ENCODE measurements at regions not wholly inside any gene's neighbourhood (a gene's known extent, or its start where the extent isn't known, plus 50 kb on each side); places are given as distances from the start of the nearest gene placed in this dataset.

DNA sequence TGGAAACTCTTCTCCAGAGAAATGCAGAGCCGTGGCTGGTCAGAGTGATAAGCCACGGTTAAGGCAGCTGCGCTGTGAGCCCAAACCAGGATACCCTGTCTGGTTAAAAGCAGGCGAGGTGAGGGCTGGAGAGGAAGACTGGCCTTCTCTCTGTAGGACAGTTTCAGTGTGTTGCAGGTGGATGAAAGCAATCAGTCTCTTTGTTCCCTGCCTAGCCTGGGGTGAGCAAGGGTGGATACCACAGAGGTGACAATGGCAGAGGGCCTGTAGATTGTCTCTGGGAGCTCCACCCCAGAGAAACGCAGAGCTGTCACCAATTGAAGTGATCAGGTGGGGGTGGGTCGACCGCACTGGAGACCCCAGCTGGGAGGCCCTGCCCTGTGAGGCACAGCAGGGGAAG, 621.9 kb downstream of the LRFN5 start:
- WGBS (ENCODE audit: insufficient coverage) = 73% methylated on average over 2 of the region's 7 CpGs
- no peaks in the 10 kb centered on the region for H3K27me3 ChIP-seq (replicated peaks in 1 of 2; ENCODE audit: control insufficient read depth in 2 of 2, extremely low read depth in 1 of 2, insufficient read depth in 2 of 2, low read length in 1 of 2)
- H3K9me3 ChIP-seq = no peaks in the 10 kb centered on the region
- Mint-ChIP-seq H3K36me3 (no peaks in the 10 kb centered on the region), H3K27me3 (no peaks in the 10 kb centered on the region), H3K27ac (no peak overlapping the region), H3K4me3 (no peak overlapping the region), H3K9me3 (peaks cover 2 to 10% (median 5%) of the 10 kb centered on the region in 3 donors), H3K4me1 (no peaks in the 10 kb centered on the region)
- CTCF ChIA-PET = no interaction called here
- no peak for DNase-seq
- H3K36me3 ChIP-seq (ENCODE audit: control insufficient read depth in 2 of 2, extremely low read depth in 1 of 2, insufficient read depth in 1 of 2, low read length in 1 of 2) = no peaks in the 10 kb centered on the region
- no peak overlapping the region for H3K27ac ChIP-seq (ENCODE audit: low read length)
- no peak for ATAC-seq (replicated peaks in 1 of 4)
- no peaks in the 10 kb centered on the region for H3K4me1 ChIP-seq (ENCODE audit: control insufficient read depth in 1 of 2, extremely low read depth in 1 of 2, insufficient read depth in 2 of 2, low read length in 2 of 2)
- no peak overlapping the region for H3K4me3 ChIP-seq (ENCODE audit: control insufficient read depth in 1 of 2, extremely low read depth in 1 of 2, low read length in 1 of 2)
- POLR2A ChIA-PET = no interaction called here

DNA sequence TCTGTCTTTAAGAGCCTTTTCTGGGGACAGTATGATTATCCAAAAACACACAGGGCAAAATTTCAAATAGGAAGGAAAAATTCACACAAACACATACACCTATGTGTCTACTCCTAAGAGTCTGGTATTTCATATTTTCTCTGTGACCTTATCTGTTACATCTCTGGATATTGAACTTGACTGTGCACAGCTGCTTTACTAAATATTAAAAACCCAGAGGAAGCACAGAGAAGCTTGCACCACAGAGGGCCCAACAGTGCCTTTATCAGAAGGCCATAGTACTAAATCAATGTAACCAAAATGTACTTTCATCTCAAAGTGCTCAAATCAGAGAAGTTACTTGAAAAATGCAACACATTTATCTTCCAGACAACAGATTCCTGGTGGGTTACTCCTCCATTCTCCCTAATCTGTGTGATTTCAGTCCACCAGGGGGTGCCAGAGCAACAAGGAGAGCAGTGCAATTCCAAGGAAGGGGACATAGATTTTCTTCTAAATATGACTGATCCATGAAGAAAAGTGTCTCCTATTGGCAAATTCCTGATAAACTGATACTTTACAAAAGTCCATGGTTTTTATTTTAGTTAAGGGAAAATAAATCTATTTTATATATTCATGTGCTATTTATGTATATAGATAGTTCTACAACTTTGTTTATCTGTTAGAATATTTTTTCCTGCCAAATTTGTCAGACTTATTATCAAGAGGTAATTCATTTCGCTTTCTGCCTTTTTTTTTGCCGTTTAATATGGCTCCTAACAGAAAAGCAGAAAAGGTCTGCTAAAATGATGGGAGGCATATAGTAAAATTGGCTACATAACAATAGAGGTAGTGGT, 617.6 kb downstream of the LRFN5 start:
- H3K4me3 Mint-ChIP-seq = no peak overlapping the region
- no CpG with 5 or more reads among the region's 2 CpGs for WGBS (ENCODE audit: insufficient coverage)
- H3K4me3 ChIP-seq (ENCODE audit: control insufficient read depth in 1 of 2, extremely low read depth in 1 of 2, low read length in 1 of 2) = no peak overlapping the region
- ChIA-PET POLR2A (no interaction called here), CTCF (no interaction called here)
- no peak overlapping the region for H3K27ac ChIP-seq (ENCODE audit: low read length)
- no peaks in the 10 kb centered on the region for H3K27me3 ChIP-seq (replicated peaks in 1 of 2; ENCODE audit: control insufficient read depth in 2 of 2, extremely low read depth in 1 of 2, insufficient read depth in 2 of 2, low read length in 1 of 2)
- H3K36me3 Mint-ChIP-seq = no peaks in the 10 kb centered on the region
- H3K9me3 Mint-ChIP-seq = peaks cover 0 to 10% (median 9%) of the 10 kb centered on the region in 3 donors
- H3K4me1 ChIP-seq (ENCODE audit: control insufficient read depth in 1 of 2, extremely low read depth in 1 of 2, insufficient read depth in 2 of 2, low read length in 2 of 2) = no peaks in the 10 kb centered on the region
- no peak for ATAC-seq (replicated peaks in 1 of 4)
- H3K4me1 Mint-ChIP-seq = no peaks in the 10 kb centered on the region
- no peaks in the 10 kb centered on the region for H3K27me3 Mint-ChIP-seq
- H3K36me3 ChIP-seq (ENCODE audit: control insufficient read depth in 2 of 2, extremely low read depth in 1 of 2, insufficient read depth in 1 of 2, low read length in 1 of 2) = no peaks in the 10 kb centered on the region
- H3K27ac Mint-ChIP-seq = no peak overlapping the region
- DNase-seq = peak in 2 of 35 experiments; percentile 0 to 1
- H3K9me3 ChIP-seq = no peaks in the 10 kb centered on the region

DNA sequence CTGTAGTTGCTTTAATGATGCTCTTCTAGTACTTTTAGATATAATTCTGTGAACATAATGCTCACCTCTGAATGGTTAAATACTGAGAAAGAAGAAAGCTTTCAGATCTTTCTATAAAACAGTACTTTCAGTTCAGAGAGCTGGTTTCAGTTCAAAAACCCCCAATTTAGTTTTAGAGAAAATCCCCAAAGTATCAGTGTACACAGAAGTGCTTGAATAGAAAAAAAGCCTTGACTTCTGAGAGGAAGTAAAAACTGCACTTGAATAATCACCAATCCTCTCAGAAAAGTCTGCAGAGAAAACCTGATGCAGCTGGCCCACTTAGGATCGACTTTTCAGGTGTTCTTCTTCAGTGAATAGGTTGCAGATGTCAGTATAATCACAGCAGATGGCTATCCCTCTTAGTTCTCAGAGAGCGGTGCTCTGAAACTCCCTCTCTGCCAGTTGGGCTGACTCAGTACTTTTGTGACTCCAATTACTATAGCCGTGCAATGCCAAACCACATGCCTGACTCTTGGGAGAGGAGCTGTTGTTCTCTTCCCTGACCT, 616.3 kb downstream of the LRFN5 start:
- peaks cover 0 to 9% (median 8%) of the 10 kb centered on the region in 3 donors for H3K9me3 Mint-ChIP-seq
- ATAC-seq (replicated peaks in 1 of 4) = no peak
- Histone ChIP-seq H3K27ac (ENCODE audit: low read length) (no peak overlapping the region), H3K4me1 (ENCODE audit: control insufficient read depth in 1 of 2, extremely low read depth in 1 of 2, insufficient read depth in 2 of 2, low read length in 2 of 2) (no peaks in the 10 kb centered on the region), H3K9me3 (no peaks in the 10 kb centered on the region), H3K4me3 (ENCODE audit: control insufficient read depth in 1 of 2, extremely low read depth in 1 of 2, low read length in 1 of 2) (no peak overlapping the region), H3K36me3 (ENCODE audit: control insufficient read depth in 2 of 2, extremely low read depth in 1 of 2, insufficient read depth in 1 of 2, low read length in 1 of 2) (no peaks in the 10 kb centered on the region), H3K27me3 (replicated peaks in 1 of 2; ENCODE audit: control insufficient read depth in 2 of 2, extremely low read depth in 1 of 2, insufficient read depth in 2 of 2, low read length in 1 of 2) (no peaks in the 10 kb centered on the region)
- 40% methylated on average over 1 of the region's 3 CpGs for WGBS (ENCODE audit: insufficient coverage)
- H3K4me1 Mint-ChIP-seq = no peaks in the 10 kb centered on the region
- no peak overlapping the region for H3K27ac Mint-ChIP-seq
- POLR2A ChIA-PET = interaction anchor here in 1 of 2 donors (0.6 kb wide), 1 partner anchor 22 kb away, joined by 10 read pairs; no protein-coding TSS in a partner anchor
- no peaks in the 10 kb centered on the region for H3K27me3 Mint-ChIP-seq
- CTCF ChIA-PET = no interaction called here
- H3K4me3 Mint-ChIP-seq = no peak overlapping the region
- DNase-seq = no peak
- H3K36me3 Mint-ChIP-seq = no peaks in the 10 kb centered on the region

GRCh38 chr14:42214981-42215491, 608.4 kb downstream of the LRFN5 start:
- no peaks in the 10 kb centered on the region for H3K4me1 ChIP-seq (ENCODE audit: control insufficient read depth in 1 of 2, extremely low read depth in 1 of 2, insufficient read depth in 2 of 2, low read length in 2 of 2)
- CTCF ChIA-PET = no interaction called here
- H3K27ac Mint-ChIP-seq = no peak overlapping the region
- no peak for DNase-seq
- H3K27me3 Mint-ChIP-seq = no peaks in the 10 kb centered on the region
- H3K27me3 ChIP-seq (replicated peaks in 1 of 2; ENCODE audit: control insufficient read depth in 2 of 2, extremely low read depth in 1 of 2, insufficient read depth in 2 of 2, low read length in 1 of 2) = no peaks in the 10 kb centered on the region
- H3K4me3 ChIP-seq (ENCODE audit: control insufficient read depth in 1 of 2, extremely low read depth in 1 of 2, low read length in 1 of 2) = no peak overlapping the region
- H3K9me3 Mint-ChIP-seq = peaks cover 0 to 4% (median 0%) of the 10 kb centered on the region in 3 donors
- H3K4me1 Mint-ChIP-seq = no peaks in the 10 kb centered on the region
- H3K36me3 ChIP-seq (ENCODE audit: control insufficient read depth in 2 of 2, extremely low read depth in 1 of 2, insufficient read depth in 1 of 2, low read length in 1 of 2) = no peaks in the 10 kb centered on the region
- ATAC-seq (replicated peaks in 1 of 4) = no peak
- H3K9me3 ChIP-seq = no peaks in the 10 kb centered on the region
- H3K36me3 Mint-ChIP-seq = no peaks in the 10 kb centered on the region
- no peak overlapping the region for H3K4me3 Mint-ChIP-seq
- no peak overlapping the region for H3K27ac ChIP-seq (ENCODE audit: low read length)
- POLR2A ChIA-PET = no interaction called here

- no peak overlapping the region for H3K4me3 ChIP-seq (ENCODE audit: control insufficient read depth in 1 of 2, extremely low read depth in 1 of 2, low read length in 1 of 2)
- CTCF ChIA-PET = no interaction called here
- no peak overlapping the region for H3K27ac Mint-ChIP-seq
Observed at GRCh38 chr14:42200957-42201356, 594.3 kb downstream of the LRFN5 start.

DNA sequence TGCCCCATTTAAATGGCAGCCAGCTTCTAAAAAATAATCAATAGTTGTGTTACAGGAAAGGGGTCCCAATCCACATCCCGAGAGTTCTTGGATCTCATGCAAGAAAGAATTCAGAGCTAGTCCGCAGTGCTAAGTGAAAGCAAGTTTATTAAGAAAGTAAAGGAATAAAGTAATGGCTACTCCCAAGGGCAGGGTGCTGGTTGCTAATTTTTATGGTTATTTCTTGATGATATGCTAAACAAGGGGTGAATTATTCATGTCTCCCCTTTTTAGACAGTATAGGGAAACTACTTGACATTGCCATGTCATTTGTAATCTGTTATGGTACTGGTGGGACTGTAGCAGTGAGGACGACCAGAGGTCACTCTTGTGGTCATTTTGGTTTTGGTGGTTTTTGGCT, 591.3 kb downstream of the LRFN5 start:
- Mint-ChIP-seq H3K4me1 (no peaks in the 10 kb centered on the region), H3K27ac (no peak overlapping the region), H3K4me3 (no peak overlapping the region), H3K9me3 (peaks cover 1 to 7% (median 3%) of the 10 kb centered on the region in 3 donors), H3K27me3 (no peaks in the 10 kb centered on the region), H3K36me3 (no peaks in the 10 kb centered on the region)
- ATAC-seq (replicated peaks in 1 of 4) (no peak), DNase-seq (no peak)
- 28% methylated on average over 2 of the region's 3 CpGs for WGBS (ENCODE audit: insufficient coverage)
- Histone ChIP-seq H3K4me1 (ENCODE audit: control insufficient read depth in 1 of 2, extremely low read depth in 1 of 2, insufficient read depth in 2 of 2, low read length in 2 of 2) (no peaks in the 10 kb centered on the region), H3K4me3 (ENCODE audit: control insufficient read depth in 1 of 2, extremely low read depth in 1 of 2, low read length in 1 of 2) (no peak overlapping the region), H3K27me3 (replicated peaks in 1 of 2; ENCODE audit: control insufficient read depth in 2 of 2, extremely low read depth in 1 of 2, insufficient read depth in 2 of 2, low read length in 1 of 2) (no peaks in the 10 kb centered on the region), H3K27ac (ENCODE audit: low read length) (no peak overlapping the region), H3K9me3 (no peaks in the 10 kb centered on the region), H3K36me3 (ENCODE audit: control insufficient read depth in 2 of 2, extremely low read depth in 1 of 2, insufficient read depth in 1 of 2, low read length in 1 of 2) (no peaks in the 10 kb centered on the region)
- ChIA-PET POLR2A (no interaction called here), CTCF (no interaction called here)

More at GRCh38 chr14:42200957-42201356, 594.3 kb downstream of the LRFN5 start:
- peaks cover 0 to 7% (median 3%) of the 10 kb centered on the region in 3 donors for H3K9me3 Mint-ChIP-seq
- H3K36me3 ChIP-seq (ENCODE audit: control insufficient read depth in 2 of 2, extremely low read depth in 1 of 2, insufficient read depth in 1 of 2, low read length in 1 of 2) = no peaks in the 10 kb centered on the region
- no peaks in the 10 kb centered on the region for H3K4me1 Mint-ChIP-seq
- POLR2A ChIA-PET = no interaction called here
- H3K27me3 Mint-ChIP-seq = no peaks in the 10 kb centered on the region
- H3K4me3 Mint-ChIP-seq = no peak overlapping the region
- H3K4me1 ChIP-seq (ENCODE audit: control insufficient read depth in 1 of 2, extremely low read depth in 1 of 2, insufficient read depth in 2 of 2, low read length in 2 of 2) = no peaks in the 10 kb centered on the region
- WGBS (ENCODE audit: insufficient coverage) = no CpG with 5 or more reads among the region's 2 CpGs
- H3K27me3 ChIP-seq (replicated peaks in 1 of 2; ENCODE audit: control insufficient read depth in 2 of 2, extremely low read depth in 1 of 2, insufficient read depth in 2 of 2, low read length in 1 of 2) = no peaks in the 10 kb centered on the region
- DNase-seq (no peak), ATAC-seq (replicated peaks in 1 of 4) (no peak)
- no peaks in the 10 kb centered on the region for H3K36me3 Mint-ChIP-seq
- no peak overlapping the region for H3K27ac ChIP-seq (ENCODE audit: low read length)
- H3K9me3 ChIP-seq = no peaks in the 10 kb centered on the region
